ENCODE measurements at regions not wholly inside any gene's neighbourhood (a gene's known extent, or its start where the extent isn't known, plus 50 kb on each side); places are given as distances from the start of the nearest gene placed in this dataset.

- TF ChIP-seq E2F5 (CRISPR knock-in tag; conservative IDR thresholded peaks at IDR 0.05) (no peak), MAX (IDR thresholded peaks at IDR 0.05) (no peak)
These were observed 192.7 kb upstream of the MEIS1 start for GRCh38 chr2:66242099-66242789.
